Endothelial cell of umbilical vein (primary cell): ENCODE measurements at regions not wholly inside any gene's neighbourhood (a gene's known extent, or its start where the extent isn't known, plus 50 kb on each side); places are given as distances from the start of the nearest gene placed in this dataset.

Experiments
- BruUV-seq: library from RNA; stranded (reverse); fragments of 400-500 nt; replicated peaks from 2 replicates; lab custom pipeline; 2021; lab: Mats Ljungman, UMichigan
- CTCF ChIA-PET: fragments of 300-600, 350-600 bp; sonication (Branson Sonifier 250); formaldehyde crosslinking; loops from one replicate; lab custom pipeline; 2021; ENCODE audit warnings: antibody characterized with exemption, inconsistent platforms; lab: Charles Lee
- POLR2A ChIA-PET: fragments of 300-600, 350-600 bp; sonication (Branson Sonifier 250); formaldehyde crosslinking; loops from one replicate; lab custom pipeline; 2021; ENCODE audit warnings: antibody characterized with exemption, inconsistent platforms; lab: Charles Lee
- DNase-seq: peaks from one replicate; pipeline ENCODE4 v3.0.0-alpha.2; 2011; ENCODE audit warnings: low read depth, low spot score
- FAIRE-seq: peaks from 2 replicates; lab custom pipeline; 2011; peaks lifted over from hg19 to GRCh38; lab: Jason Lieb, UNC
- H2AFZ ChIP-seq: 2 replicates; pipeline ENCODE4 v1.6.0; 2012; ENCODE audit warnings: low read depth, low read length, control low read depth, inconsistent platforms
- H3K27ac ChIP-seq: 2 replicates; pipeline ENCODE4 v1.5.1; 2011; ENCODE audit warnings: low read depth, mild to moderate bottlenecking, control low read depth, low read length, moderate library complexity; ENCODE audit not compliant: insufficient read depth
- H3K27me3 ChIP-seq, 2 experiments: 2 replicates each; pipeline versions ENCODE4 v1.6.0 to v1.6.1; 2011; ENCODE audit warnings: low read length in 2 of 2, mixed read lengths in 1 of 2; ENCODE audit not compliant: control insufficient read depth in 2 of 2, insufficient read depth in 2 of 2
- H3K36me3 ChIP-seq, 2 experiments: 2 replicates in 1 of 2; 3 replicates in 1 of 2; pipeline ENCODE4 v1.5.1; 2011; ENCODE audit warnings: low read length in 2 of 2, mild to moderate bottlenecking in 1 of 2, moderate library complexity in 1 of 2; ENCODE audit not compliant: control insufficient read depth in 2 of 2, insufficient read depth in 2 of 2; ENCODE audit errors: extremely low read depth in 1 of 2
- H3K4me1 ChIP-seq: 3 replicates; pipeline ENCODE4 v1.5.1; 2011; ENCODE audit warnings: mild to moderate bottlenecking, low read length; ENCODE audit not compliant: control insufficient read depth, insufficient read depth; ENCODE audit errors: extremely low read depth
- H3K4me2 ChIP-seq: 2 replicates; pipeline ENCODE4 v1.6.1; 2011; ENCODE audit warnings: low read length, control low read depth, mixed read lengths; ENCODE audit not compliant: insufficient read depth
- H3K4me3 ChIP-seq, 3 experiments: fragments of 200-600 bp in 1 of 3; sonication (generic), shearing (Covaris generic) in 1 of 3; replicated peaks in 1 of 3; 2 replicates each; pipeline ENCODE4 v1.5.1; 2011 to 2016; ENCODE audit warnings: control low read depth in 3 of 3, low read length in 3 of 3, mild to moderate bottlenecking in 2 of 3, inconsistent platforms in 1 of 3, low read depth in 1 of 3, moderate library complexity in 1 of 3; ENCODE audit not compliant: insufficient read depth in 1 of 3
- H3K79me2 ChIP-seq: 2 replicates; pipeline ENCODE4 v1.6.0; 2012; ENCODE audit warnings: low read length, inconsistent platforms; ENCODE audit not compliant: control insufficient read depth, insufficient read depth
- H3K9ac ChIP-seq: replicated peaks from 2 replicates; pipeline ENCODE3; 2011; ENCODE audit warnings: low read length, control low read depth; ENCODE audit not compliant: insufficient read depth; ENCODE audit errors: extremely low read depth
- H3K9me1 ChIP-seq: replicated peaks from 3 replicates; pipeline ENCODE4 v1.6.0; 2011; ENCODE audit warnings: mild to moderate bottlenecking, low read length; ENCODE audit not compliant: control insufficient read depth, insufficient read depth; ENCODE audit errors: extremely low read depth
- H3K9me3 ChIP-seq: replicated peaks from 2 replicates; pipeline ENCODE4 v1.5.1; 2012; ENCODE audit warnings: low read length, inconsistent platforms; ENCODE audit not compliant: control insufficient read depth, insufficient read depth
- H4K20me1 ChIP-seq: replicated peaks from 2 replicates; pipeline ENCODE3; 2011; ENCODE audit warnings: mild to moderate bottlenecking, low read length; ENCODE audit not compliant: control insufficient read depth, insufficient read depth; ENCODE audit errors: extremely low read depth
- CTCF ChIP-seq, 2 donors: IDR thresholded peaks; 1 replicate in 1 of 2; 2 replicates in 1 of 2; pipeline ENCODE4 v1.5.1; 2011; ENCODE audit warnings: low read length in 2 of 2, mild to moderate bottlenecking in 2 of 2, moderate library complexity in 2 of 2, control low read depth in 1 of 2, inconsistent platforms in 1 of 2, low read depth in 1 of 2; ENCODE audit not compliant: insufficient read depth in 1 of 2; ENCODE audit errors: extremely low read depth in 1 of 2
- EZH2 ChIP-seq: IDR thresholded peaks from 2 replicates; pipeline ENCODE4 v1.6.1; 2012; ENCODE audit warnings: borderline replicate concordance, low read depth, mild to moderate bottlenecking, moderate library complexity, low read length, inconsistent platforms; ENCODE audit not compliant: severe bottlenecking
- FOS ChIP-seq: IDR thresholded peaks from 2 replicates; pipeline ENCODE4 v1.6.1; 2011; ENCODE audit warnings: mild to moderate bottlenecking, low read length, moderate library complexity, borderline replicate concordance; ENCODE audit not compliant: insufficient read depth
- GATA2 ChIP-seq: IDR thresholded peaks from 2 replicates; pipeline ENCODE4 v1.7.0; 2011; ENCODE audit warnings: low read depth, mild to moderate bottlenecking, moderate library complexity, mixed read lengths, low read length; ENCODE audit not compliant: insufficient read length, insufficient read depth
- JUN ChIP-seq: IDR thresholded peaks from 2 replicates; pipeline ENCODE4 v1.6.1; 2011; ENCODE audit warnings: borderline replicate concordance, low read depth; ENCODE audit not compliant: insufficient read length, insufficient read depth
- MYC ChIP-seq: IDR thresholded peaks from one replicate; pipeline ENCODE4 v1.6.1; 2011; ENCODE audit warnings: mild to moderate bottlenecking, low read depth, low read length
- POLR2A ChIP-seq: IDR thresholded peaks from 2 replicates; pipeline ENCODE4 v1.6.1; 2012; ENCODE audit warnings: low read depth, mild to moderate bottlenecking, control low read depth, low read length
- POLR2AphosphoS5 ChIP-seq: IDR thresholded peaks from 2 replicates; pipeline ENCODE4 v1.6.1; 2012; ENCODE audit warnings: low read depth, mild to moderate bottlenecking, control low read depth, low read length, moderate library complexity; ENCODE audit not compliant: insufficient read depth
- dilution Hi-C: fragments of 300-500 bp; cut with MboI; formaldehyde crosslinking; loops from one replicate; pipeline ENCODE4 v1.15.0; 2019; ENCODE audit warnings: low sequenced_read_pairs; ENCODE audit not compliant: extremely low pct_ligation_motif_present
- intact Hi-C: fragments of 100-400 bp; cut with micrococcal nuclease; formaldehyde crosslinking; loops from one replicate; pipeline ENCODE4 v1.10.0; 2022
- TF ChIP-seq, protein P1 (sequence below): IDR thresholded peaks from 2 replicates; pipeline ENCODE4 v1.6.1; 2011; ENCODE audit not compliant: insufficient read depth, insufficient read length

DNA sequence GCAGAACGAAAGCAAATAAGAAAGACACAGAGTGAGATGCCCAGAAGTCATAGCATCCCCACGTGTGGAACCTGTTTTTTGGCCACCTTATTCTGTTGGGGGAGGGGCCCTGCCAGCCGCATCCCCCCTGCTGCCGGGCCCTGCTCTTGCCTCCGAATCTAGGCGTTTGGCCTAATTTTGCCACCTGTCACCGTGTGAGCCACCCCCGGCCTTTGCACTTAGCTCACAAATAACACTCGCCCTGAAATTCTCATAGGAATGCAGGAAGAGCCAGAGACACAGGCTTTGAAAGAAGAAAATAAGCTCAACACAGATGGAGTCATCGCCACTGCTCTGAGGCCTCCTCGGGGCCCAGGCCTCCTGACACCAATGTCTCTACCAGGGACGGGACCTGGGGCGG, 522.6 kb upstream of the SALL3 start:
- CTCF ChIA-PET: no interaction called here
- dilution Hi-C loops: no loop called here
- no peak for TF ChIP-seq MYC
- TF ChIP-seq FOS: no peak
- TF ChIP-seq EZH2: no peak
- no peak for TF ChIP-seq GATA2
- no peak for TF ChIP-seq POLR2A
- TF ChIP-seq POLR2AphosphoS5: no peak
- no peak for TF ChIP-seq CTCF (IDR thresholded peaks at IDR 0.05; ENCODE audit: extremely low read depth in 1 of 2, insufficient read depth in 1 of 2, low read depth in 1 of 2, low read length in 2 of 2)
- TF ChIP-seq, protein P1, sequence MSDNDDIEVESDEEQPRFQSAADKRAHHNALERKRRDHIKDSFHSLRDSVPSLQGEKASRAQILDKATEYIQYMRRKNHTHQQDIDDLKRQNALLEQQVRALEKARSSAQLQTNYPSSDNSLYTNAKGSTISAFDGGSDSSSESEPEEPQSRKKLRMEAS: no peak
- no peak for TF ChIP-seq JUN
- POLR2A ChIA-PET: no interaction called here
- Histone ChIP-seq H3K4me3 (no peak overlapping the region), H3K4me1 (no peaks in the 10 kb centered on the region), H3K9me1 (no peaks in the 10 kb centered on the region), H3K4me2 (no peak overlapping the region), H3K9me3 (peaks cover 16% of the 10 kb centered on the region), H4K20me1 (no peaks in the 10 kb centered on the region), H3K9ac (no peak overlapping the region), H3K27ac (no peak overlapping the region), H3K79me2 (no peaks in the 10 kb centered on the region), H2AFZ (no peak overlapping the region), H3K27me3 (no peaks in the 10 kb centered on the region), H3K36me3 (no peaks in the 10 kb centered on the region)
- no TSS peak for BruUV-seq
- FAIRE-seq (no peak), DNase-seq (no peak)
- intact Hi-C loops: no loop called here
